ENCODE measurements at regions not wholly inside any gene's neighbourhood (a gene's known extent, or its start where the extent isn't known, plus 50 kb on each side); places are given as distances from the start of the nearest gene placed in this dataset.

DNA sequence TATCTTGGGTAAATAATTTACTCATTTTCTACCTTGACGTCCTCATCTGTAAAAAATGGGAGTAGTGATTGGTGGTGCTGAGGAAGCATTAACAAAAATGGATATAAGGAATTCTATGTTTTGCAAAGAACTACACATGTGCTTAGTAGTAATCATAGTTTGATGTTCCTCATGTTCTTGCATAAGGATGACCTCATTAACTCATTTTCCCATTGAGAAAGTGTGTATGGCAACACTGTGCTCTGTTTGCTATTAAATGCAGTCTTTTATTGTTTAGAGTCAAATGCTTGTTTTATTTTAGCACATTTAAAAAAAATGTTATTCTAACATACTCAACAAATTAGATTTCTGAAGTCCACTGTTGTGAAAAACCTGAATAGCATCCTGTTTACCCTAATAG, 211.2 kb upstream of the RSPO3 start:
- no peak overlapping the region for H2AFZ ChIP-seq
- CTCF ChIA-PET, result no interaction called here

GRCh38 chr6:126907996-126908395, 210.5 kb upstream of the RSPO3 start:
- Histone ChIP-seq H3K79me2 (ENCODE audit: low read depth) (no peaks in the 10 kb centered on the region), H4K20me1 (ENCODE audit: insufficient read depth) (no peaks in the 10 kb centered on the region), H3K4me1 (replicated peaks; ENCODE audit: insufficient read depth) (no peaks in the 10 kb centered on the region), H3K9me3 (ENCODE audit: insufficient read depth, low read depth) (no peaks in the 10 kb centered on the region), H2AFZ (no peak overlapping the region), H3K4me3 (no peak overlapping the region), H3F3A (ENCODE audit: insufficient read depth, low read depth) (no peaks in the 10 kb centered on the region), H3K36me3 (ENCODE audit: low read depth) (no peaks in the 10 kb centered on the region), H3K27me3 (ENCODE audit: insufficient read depth, low read depth) (no peaks in the 10 kb centered on the region), H3K9me2 (ENCODE audit: insufficient read depth) (no peaks in the 10 kb centered on the region), H3K27ac (no peak overlapping the region), H3K4me2 (no peak overlapping the region)
- ChIA-PET CTCF (no interaction called here), POLR2A (ENCODE audit: unreplicated experiment) (no interaction called here)
- intact Hi-C loops (cut with micrococcal nuclease; ENCODE audit: unreplicated experiment), result no loop called here
- BruUV-seq (replicated peaks), result no TSS peak
- TF ChIP-seq CTCF (conservative IDR thresholded peaks at IDR 0.05) (no peak), EZH2 (IDR thresholded peaks at IDR 0.05; ENCODE audit: low read depth) (no peak)
- no peak for DNase-seq

More for the DNA sequence above, 211.2 kb upstream of the RSPO3 start:
- H4K20me1 ChIP-seq (ENCODE audit: insufficient read depth), result no peaks in the 10 kb centered on the region
- DNase-seq, result no peak
- H3K4me2 ChIP-seq, result no peak overlapping the region
- H3K9me2 ChIP-seq (ENCODE audit: insufficient read depth), result no peaks in the 10 kb centered on the region
- no peak overlapping the region for H3K27ac ChIP-seq
- H3K27me3 ChIP-seq (ENCODE audit: insufficient read depth, low read depth), result no peaks in the 10 kb centered on the region
- no peaks in the 10 kb centered on the region for H3K9me3 ChIP-seq (ENCODE audit: insufficient read depth, low read depth)
- BruUV-seq (replicated peaks), result no TSS peak
- H3K4me3 ChIP-seq, result no peak overlapping the region
- no peaks in the 10 kb centered on the region for H3K36me3 ChIP-seq (ENCODE audit: low read depth)
- H3F3A ChIP-seq (ENCODE audit: insufficient read depth, low read depth), result no peaks in the 10 kb centered on the region
- no peaks in the 10 kb centered on the region for H3K4me1 ChIP-seq (replicated peaks; ENCODE audit: insufficient read depth)
- POLR2A ChIA-PET (ENCODE audit: unreplicated experiment), result no interaction called here
- TF ChIP-seq CTCF (conservative IDR thresholded peaks at IDR 0.05) (no peak), EZH2 (IDR thresholded peaks at IDR 0.05; ENCODE audit: low read depth) (no peak)
- intact Hi-C loops (cut with micrococcal nuclease; ENCODE audit: unreplicated experiment), result no loop called here
- H3K79me2 ChIP-seq (ENCODE audit: low read depth), result no peaks in the 10 kb centered on the region

DNA sequence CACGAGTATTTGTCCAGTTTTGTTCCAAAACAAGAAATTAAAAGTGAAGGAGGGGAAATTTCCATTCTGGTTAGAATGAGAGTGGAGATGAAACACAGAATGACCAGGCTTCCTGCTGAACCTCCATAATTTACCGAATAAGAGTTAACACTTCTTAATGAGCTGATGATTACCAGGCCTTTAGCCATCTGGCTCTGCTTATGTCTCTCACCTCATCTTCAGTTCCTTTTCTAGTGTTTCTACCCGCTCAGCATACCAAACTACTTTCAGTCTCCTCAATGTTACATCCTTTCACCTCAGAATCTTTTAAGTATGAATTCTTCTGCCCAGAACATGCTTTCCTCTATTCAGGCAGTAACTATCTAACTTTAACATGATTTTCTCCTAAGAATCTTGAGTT, 209.0 kb upstream of the RSPO3 start:
- intact Hi-C loops (cut with micrococcal nuclease; ENCODE audit: unreplicated experiment), result no loop called here

More for the DNA sequence above, 209.0 kb upstream of the RSPO3 start:
- Histone ChIP-seq H3K4me1 (replicated peaks; ENCODE audit: insufficient read depth) (no peaks in the 10 kb centered on the region), H3K27ac (no peak overlapping the region), H3F3A (ENCODE audit: insufficient read depth, low read depth) (no peaks in the 10 kb centered on the region), H3K36me3 (ENCODE audit: low read depth) (no peaks in the 10 kb centered on the region), H3K27me3 (ENCODE audit: insufficient read depth, low read depth) (no peaks in the 10 kb centered on the region), H3K9me3 (ENCODE audit: insufficient read depth, low read depth) (no peaks in the 10 kb centered on the region), H3K4me3 (no peak overlapping the region), H2AFZ (no peak overlapping the region), H3K4me2 (no peak overlapping the region), H3K9me2 (ENCODE audit: insufficient read depth) (no peaks in the 10 kb centered on the region), H3K79me2 (ENCODE audit: low read depth) (no peaks in the 10 kb centered on the region), H4K20me1 (ENCODE audit: insufficient read depth) (no peaks in the 10 kb centered on the region)
- ChIA-PET CTCF (no interaction called here), POLR2A (ENCODE audit: unreplicated experiment) (no interaction called here)
- TF ChIP-seq EZH2 (IDR thresholded peaks at IDR 0.05; ENCODE audit: low read depth) (no peak), CTCF (conservative IDR thresholded peaks at IDR 0.05) (no peak)
- BruUV-seq (replicated peaks), result no TSS peak
- DNase-seq, result no peak

All from PC-9 (cell line).